GM19351 (cell line): ENCODE measurements at regions not wholly inside any gene's neighbourhood (a gene's known extent, or its start where the extent isn't known, plus 50 kb on each side); places are given as distances from the start of the nearest gene placed in this dataset.

Experiments used
- ATAC-seq: cut with Tn5 transposase; IDR thresholded peaks from one replicate; pipeline ENCODE4 v1.9.1; 2021; ENCODE audit warnings: mild to moderate bottlenecking, moderate library complexity; ENCODE audit not compliant: unreplicated experiment

DNA sequence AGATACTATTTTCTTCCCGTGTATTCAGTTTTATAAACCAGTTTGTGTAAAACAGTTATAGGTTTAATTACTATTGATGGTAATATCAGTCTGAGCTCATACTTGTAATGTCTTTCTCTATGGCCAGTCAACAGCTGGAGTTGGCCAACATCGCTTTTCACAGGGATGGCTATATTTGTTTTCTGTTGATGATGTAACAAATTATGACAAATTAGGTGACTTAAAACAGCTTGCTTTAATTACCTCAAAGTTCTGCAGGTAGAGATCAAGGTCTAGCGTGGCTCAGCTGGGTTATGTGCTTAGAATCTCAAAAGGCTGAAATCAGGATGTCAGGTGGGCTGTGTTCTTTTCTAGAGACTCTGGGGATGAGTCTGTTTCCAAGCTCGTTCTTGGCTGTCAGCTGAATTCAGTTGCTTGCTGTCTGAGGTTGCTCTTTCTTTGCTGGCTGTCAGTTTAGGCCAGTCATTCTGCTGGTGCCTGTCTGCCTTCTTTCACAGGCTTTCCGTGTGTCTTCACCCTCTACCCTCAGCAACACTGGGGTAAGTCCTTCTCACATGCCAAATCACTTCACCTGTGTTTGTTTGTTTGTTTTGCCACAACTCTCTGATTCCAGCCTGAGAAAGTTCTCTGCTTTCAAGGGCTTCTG is 370.2 kb upstream of the E2F7 start:
- no peak for ATAC-seq

DNA sequence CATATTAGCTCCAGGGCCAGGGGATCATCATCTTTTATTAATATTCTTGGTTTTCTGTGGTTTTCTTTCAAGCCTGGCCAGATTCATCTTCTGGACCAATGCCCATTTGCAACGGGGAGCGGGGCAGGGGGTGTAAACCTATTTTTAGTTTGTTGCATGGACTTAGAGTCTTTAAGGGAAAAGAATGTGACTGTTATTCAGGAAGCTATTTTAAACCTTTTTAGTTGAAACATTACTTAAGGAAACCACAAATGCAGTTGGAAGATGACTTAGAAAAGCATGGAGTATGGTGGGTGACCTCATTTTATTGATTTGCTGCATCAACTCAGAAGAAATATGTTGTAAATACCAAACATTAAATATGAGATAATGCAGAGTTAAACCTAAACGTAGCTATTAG is 368.4 kb upstream of the E2F7 start:
- ATAC-seq = no peak

DNA sequence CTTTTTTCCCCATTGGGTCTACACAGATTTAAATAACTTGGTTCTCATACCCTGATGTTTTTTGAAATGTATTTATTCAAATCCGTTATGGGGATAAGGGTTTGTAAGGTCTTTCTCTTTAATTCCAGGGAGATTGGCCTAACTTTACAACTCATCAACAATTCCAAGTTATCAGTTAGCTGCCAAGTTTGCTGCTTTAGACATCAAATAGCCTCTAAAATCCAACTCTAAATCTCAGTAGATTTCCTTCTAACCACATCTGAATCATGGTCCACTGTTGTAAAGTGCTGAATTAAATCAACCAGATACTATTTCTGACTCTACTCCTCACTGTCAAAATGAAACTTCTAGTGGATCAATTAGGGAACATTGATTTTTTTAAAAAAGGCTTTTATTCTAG is 364.1 kb upstream of the E2F7 start:
- no peak for ATAC-seq

DNA sequence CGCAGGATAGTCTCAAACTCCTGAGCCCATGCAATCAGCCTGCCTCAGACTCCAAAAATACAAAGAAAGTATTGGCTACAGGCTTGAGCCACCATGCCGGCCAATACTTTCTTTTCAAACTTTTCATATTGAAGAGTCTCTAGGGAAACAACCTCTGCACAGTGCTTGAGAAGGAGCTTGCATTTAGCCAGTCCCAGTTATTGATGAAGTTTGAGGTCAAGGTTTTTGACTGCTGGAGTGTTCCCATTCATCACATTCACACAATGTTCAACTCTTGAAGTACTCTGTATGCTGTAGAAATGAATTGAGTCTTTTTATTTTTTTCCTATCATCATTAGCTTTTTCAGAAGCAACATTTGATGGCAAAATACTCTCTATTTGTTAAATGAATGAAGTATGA is 355.8 kb upstream of the E2F7 start:
- no peak for ATAC-seq

DNA sequence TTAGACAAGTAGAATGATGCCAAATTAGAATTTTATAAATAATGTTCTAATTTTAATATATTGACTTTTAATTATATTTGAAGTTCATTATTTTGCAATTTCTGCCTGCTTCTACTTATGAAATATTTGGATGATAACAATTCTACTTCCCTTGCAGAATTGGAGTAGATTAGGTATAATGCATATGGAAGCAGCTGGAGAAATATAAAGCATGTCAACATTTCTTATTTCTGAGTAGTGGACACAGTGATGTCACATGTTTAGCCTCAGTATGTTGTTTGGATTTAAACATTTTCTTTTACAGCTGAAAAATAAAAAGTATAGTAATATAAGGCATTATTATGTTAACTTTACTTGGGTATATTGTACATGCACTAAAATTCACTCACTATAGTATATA is 344.2 kb upstream of the E2F7 start:
- ATAC-seq = no peak

DNA sequence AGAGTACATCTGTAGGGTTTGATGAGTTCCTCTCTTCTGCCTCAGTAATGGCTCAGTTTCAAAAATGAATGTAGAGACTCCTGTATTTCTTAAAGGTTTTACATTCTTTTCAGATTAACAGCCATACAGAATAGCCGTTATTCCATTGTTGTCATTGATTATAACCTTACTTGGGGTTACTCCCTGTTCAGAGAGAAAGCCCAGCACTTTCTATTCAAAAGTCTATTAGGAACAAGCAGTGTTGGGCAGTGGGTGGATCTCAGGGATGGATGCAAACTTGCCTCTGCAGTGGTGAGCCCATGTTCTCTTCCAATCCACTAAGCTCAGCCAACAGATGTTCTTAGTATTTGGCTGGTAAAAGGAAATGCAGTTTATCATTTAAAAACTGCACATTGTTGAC is 342.6 kb upstream of the E2F7 start:
- no peak for ATAC-seq

DNA sequence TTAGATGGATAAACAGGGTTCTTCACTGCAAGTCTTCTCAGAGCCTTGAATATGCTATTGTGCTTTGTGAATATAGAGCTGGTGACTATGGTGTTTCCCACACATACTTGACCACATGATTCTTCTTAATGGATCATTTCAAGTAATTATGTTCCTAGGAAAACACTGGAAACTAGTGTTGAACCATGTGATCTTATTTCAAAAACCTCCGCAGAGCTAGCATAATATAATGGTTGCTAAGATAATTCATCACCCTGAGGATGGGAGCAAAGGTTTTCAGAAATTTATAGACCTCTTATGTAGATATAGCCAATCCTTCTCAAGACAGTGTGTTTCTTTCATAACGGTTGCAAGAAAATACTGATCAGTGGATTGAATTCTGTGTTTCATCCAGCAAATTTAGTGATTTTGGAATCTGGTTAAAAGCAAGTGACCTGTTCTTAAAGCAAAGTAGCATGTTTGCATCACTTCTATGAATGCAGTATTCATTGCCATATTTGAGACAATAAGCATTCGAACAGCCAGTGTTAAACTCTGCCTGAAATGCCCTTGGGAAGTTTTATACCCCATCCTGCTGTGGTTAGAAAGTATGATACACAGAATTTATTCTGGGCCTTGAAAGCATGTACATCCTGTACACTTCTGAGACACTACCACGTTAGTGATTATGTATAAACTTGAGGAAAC is 341.0 kb upstream of the E2F7 start:
- ATAC-seq = no peak

DNA sequence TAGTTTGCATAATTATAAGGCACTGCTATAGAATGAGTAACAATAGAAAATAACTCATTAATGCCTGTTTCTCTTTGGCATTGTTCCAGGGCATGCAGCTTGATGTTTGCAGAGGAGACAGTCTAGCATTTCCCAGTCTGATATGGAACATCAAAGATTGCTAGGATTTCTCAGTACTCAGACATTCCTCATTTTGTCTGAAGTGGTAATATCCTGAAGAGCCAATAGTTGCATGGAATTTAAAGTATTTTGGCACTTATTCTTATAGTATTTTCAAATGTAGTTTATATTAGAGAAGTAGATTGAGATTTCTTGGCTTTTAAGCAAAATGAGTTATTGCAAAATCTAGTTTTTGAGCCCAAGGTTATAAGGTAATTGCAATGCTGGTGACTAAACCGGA is 337.3 kb upstream of the E2F7 start:
- ATAC-seq = no peak

DNA sequence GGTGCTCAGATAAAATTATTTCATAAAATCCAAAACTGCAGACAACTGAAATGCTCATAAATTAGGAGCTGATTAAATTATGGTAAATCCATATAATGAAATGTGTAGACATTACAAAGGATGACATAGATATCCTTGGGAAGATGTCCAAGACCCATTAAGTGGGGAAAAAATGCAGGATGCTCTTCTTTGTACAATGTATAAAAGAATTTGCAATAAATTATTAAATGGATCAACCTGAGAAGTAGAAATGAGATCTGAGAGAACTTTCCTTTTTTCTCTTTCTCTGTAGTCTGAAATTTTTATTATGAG is 336.4 kb upstream of the E2F7 start:
- ATAC-seq = no peak

DNA sequence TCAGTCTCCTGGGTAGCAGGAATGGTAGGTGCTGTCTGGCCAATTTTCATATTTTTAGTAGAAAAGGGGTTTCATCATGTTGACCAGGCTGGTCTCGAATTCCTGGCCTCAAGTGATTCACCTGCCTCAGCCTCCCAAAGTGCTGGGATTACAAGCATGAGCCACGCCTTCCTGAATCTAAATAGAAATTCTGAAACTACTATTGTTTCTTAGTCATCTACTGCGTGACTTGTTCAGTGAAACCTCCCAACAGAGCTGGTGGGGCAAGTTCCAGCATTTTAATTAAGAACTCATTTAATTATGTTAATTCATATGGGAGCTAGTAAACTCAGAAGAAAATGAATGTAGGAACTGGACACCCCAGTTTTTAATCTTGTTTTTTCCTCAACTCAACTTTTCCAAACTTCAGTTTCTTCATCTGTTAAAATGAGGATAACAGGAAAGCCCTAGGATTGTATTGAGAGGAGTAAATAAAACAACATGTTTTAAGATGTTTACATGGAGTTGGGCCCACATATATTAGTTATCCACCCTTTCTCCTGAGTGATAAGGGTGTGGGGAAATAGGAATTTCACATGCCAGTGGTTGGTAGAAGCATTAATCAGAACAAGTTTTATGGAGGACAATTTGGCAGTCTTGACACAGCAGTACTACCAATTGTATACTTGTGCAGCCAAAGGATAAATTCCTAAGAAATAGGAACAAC is 335.8 kb upstream of the E2F7 start:
- ATAC-seq = no peak

DNA sequence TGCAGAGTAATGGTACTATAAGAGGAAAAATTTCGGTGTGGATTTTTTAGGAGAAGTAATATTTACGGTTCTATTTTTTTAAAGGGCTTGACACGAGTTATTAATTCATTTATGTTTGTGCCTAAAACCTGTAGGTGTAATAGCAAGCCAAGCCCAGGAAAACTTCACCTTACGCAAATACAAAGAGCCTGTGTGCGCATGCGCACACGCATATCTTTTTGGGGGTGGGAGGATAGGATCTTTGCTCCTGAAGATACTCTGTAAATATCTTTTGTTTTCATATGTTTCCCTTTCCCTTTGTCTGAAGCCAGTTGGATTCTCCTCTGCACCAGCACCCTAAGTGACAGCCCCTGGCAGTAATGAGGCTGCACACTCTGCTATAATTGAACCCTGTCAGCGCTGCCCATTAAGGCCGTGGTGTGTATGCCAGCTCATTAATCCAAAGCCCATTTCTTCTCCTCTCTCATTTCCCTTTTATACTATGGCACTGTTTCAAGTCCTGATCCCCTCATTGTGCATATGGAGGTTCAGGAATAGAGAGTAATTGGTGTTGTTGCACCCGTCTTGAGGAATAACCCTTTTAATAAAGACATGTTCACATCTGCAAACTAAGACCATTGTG is 327.2 kb upstream of the E2F7 start:
- ATAC-seq = no peak

DNA sequence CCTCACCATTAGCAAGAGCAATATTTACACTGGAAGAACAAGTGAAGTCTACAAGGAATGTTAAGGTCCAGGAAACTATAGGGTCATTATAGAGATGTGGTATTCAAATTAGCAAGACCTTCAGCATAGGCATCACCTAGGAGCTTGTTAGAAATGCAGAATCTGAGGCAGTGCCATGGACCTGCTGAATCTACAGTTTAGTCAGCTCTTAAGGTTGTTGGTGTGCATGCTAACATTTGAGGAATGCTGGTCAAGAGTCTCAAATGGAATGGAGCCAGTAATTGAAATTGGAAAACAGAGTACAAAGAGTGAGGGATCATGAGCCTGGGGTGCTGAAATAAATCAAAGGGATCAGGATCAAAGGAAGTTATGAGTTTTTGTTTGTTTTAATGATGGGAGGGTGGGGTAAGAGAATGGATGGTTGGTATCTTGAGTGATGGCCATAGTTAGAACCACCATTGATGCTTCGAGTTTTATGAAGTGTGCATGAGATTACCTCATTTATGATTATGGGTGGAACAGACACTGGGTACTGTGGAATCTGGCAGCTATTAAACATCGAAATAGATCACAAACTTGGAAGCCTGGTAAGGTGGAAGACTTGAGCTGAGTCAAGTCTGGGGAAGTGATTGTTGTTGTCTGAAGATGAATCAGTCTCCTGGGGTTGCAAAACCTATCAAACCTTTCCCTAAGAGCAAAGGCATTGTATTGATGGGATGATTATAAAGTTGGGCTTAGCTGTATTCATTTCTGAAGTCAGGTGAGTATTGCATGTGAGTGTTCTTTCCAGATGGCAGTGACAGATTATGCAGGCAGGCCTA is 323.3 kb upstream of the E2F7 start:
- ATAC-seq = no peak

DNA sequence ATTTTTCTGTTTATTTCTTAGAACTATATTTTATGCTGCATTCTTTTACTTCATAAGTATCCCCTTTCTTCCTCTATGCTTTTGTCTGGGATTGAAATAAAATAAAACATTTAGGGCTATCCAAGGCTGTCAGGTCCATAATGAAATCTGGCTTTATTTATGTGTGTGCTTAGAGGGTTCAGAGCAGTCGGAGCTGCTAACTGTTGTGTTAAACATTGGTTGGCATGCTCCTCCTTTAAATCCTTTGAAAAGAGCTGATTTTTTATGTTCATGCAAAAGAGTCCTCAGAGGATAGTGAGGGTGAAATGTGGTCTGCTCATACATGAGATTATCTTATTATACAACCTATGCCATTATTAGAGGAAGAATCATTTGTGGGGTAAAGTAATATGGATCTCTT is 322.3 kb upstream of the E2F7 start:
- ATAC-seq = no peak

DNA sequence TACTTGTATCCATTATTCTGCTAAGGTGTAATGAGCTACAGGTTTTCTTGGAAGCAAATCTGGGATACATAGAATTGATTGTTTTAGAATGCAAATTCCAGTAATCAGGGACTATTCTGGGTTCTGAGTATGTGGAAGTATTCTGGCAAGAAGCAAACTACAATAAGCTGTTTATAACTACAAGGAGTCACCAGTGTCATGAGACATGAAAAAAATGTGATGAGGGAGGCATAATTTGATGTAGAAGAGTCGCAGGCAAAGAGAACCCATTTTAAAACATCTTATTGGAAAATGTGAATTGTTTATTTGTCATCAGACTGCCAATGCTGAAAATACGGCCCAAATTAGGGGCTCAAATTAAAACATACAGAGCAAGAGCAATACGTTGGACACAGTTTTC is 321.8 kb upstream of the E2F7 start:
- no peak for ATAC-seq

DNA sequence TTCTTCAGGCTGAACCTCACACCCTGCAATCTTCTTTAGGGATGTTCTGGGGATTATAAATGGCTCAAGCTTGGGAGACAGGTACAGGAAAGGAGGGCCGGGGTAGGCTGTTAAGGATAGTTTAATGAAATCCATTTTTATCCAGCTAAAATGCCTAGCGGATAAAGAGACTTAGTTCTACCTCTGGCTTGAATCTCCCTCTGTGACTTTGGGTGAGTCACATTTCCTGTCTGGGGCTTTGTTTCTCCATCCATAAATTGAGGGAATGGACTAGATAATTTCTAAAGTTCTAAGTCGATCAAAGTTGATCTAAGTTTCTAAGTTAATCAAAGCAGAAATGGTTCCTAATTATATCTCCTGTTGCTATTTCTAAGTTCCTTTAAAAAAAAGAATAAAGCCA is 319.6 kb upstream of the E2F7 start:
- ATAC-seq = no peak

DNA sequence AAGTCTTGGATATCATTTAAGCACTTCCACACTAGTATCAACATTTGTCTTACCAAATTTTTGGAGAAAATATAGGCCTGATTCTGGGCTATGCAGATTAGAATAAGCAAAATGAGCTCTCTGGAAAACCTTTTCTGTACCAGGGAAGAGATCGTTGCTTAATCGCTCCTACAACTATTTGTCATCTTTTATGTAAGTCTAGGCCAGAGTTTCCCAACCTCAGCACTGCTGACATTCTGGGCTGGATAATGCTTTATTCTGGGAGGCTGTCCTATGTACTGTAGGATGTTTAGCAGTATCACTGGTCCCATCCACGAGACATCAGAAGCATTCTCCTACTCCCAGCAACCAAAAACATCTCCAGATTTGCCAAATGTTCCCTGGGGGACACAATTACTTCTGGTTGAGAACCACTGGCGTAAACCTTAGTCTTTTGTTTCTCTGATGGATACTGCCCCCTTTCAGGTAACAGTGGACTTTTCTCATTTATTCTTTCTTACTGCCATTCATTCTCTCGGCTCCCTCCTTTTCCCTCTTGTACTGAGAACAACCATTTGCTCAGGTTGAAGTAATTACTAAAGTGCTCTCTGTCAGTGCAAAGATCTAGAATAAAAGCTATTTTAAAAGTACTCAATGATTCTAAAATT is 316.9 kb upstream of the E2F7 start:
- no peak for ATAC-seq

DNA sequence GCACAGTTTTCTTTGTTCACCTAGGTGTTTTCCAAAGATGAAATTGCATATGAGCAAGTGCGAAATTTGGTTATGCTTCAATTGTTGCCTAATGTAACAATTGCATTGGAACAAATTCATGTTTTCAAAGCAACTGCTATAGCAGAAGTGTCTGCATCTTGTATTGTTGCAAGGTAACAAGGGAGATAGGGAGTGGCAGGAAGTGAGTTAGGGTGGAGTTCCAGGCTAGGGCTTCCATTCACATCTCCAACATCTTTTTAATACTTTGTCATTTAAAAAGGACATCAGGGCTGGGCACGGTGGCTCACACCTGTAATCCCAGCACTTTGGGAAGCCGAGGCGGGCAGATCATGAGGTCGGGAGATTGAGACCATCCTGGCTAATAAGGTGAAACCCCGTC is 312.3 kb upstream of the E2F7 start:
- no peak for ATAC-seq

DNA sequence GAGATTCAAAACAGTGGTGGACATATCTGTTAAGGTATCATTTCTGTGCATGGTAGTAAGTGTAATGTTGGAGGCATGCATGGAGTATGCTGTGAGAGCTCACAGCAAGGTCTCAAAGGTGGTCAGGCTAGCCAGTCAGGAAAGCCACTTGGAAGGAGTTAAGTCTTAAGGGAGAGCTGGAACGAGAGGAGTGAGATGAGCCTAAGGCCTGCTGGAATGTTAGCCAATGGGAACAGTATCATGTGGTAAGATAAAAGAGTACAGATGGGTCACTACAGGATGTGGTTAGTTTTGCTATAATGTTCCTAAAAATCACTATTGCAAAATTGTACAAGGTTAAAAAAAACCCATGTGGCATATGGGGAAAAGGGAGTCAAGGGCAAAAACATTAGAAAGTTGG is 311.7 kb upstream of the E2F7 start:
- no peak for ATAC-seq

DNA sequence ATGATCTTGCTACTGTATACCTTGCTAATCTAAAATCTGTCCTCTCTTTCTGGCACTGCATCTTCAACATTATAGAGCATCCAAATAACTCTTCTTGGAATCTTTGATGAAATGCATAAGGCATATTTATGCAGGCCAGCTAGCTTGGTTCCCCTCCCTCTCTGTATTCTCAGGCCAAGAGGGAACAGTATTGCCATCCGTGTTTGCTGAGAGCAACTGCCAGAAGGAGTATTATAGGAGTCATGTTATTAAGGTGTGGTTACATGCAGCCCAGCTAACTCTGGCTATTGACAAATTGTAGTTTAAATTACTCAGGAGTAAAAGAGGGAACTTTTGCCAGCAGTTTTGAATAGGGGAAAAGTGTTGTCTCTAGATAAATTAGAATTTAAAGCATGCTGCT is 309.3 kb upstream of the E2F7 start:
- ATAC-seq = no peak

DNA sequence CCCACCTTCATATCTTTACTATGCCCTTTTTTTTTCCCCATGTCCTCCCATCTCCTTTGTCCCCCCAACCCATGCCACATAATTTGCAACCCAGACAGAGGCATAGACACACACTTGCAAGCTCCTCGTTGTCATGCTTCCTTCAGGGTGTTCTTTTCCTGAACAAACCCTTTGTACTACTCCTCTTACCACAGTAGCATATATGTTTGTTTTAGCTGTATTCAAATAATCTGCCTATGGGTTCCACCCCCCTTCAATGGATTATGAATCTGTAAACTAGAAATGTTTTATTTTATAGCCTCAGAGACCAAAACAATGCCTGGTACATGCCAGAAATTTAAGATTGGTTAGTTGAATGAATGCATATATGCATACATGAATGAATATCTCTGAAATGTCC is 307.1 kb upstream of the E2F7 start:
- no peak for ATAC-seq

DNA sequence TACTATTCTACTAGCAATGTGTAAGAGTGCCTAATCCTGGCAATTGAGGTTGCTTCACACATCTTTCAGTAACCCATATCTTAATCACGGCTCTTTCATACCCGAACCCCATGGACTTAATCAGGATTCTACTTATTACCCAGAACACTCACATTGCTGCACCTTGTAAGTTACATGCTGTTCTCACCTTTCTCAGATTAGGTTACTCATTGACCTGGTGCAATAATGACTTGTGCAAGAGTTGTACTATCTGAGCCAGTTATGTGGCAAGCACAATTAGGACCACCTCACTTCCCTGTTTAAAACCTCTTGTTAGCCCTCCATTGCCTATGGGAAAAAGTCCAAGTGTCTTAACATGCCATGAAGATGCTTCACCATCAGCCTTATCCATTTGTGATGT is 306.7 kb upstream of the E2F7 start:
- no peak for ATAC-seq
